Trophoblast cell (in vitro differentiated cells and primary cell): ENCODE measurements at regions not wholly inside any gene's neighbourhood (a gene's known extent, or its start where the extent isn't known, plus 50 kb on each side); places are given as distances from the start of the nearest gene placed in this dataset.

Experiments used
- DNase-seq, 2 donors: peaks; one replicate each; pipeline ENCODE4 v3.0.0-alpha.2; 2016
- H2AFZ ChIP-seq: 2 replicates; pipeline ENCODE4 v1.6.1; 2013; ENCODE audit warnings: low read length, moderate library complexity, mild to moderate bottlenecking; ENCODE audit not compliant: insufficient read depth, poor library complexity
- H2AK5ac ChIP-seq: 2 replicates; pipeline ENCODE4 v1.6.1; 2013; ENCODE audit warnings: mild to moderate bottlenecking, low read length
- H2BK120ac ChIP-seq: 2 replicates; pipeline ENCODE4 v1.6.1; 2013; ENCODE audit warnings: low read length, mild to moderate bottlenecking, moderate library complexity; ENCODE audit not compliant: insufficient read depth, poor library complexity
- H2BK12ac ChIP-seq: 2 replicates; pipeline ENCODE4 v1.6.1; 2013; ENCODE audit warnings: mild to moderate bottlenecking, low read length, moderate library complexity
- H2BK5ac ChIP-seq: 2 replicates; pipeline ENCODE4 v1.6.1; 2013; ENCODE audit warnings: low read length, low read depth, moderate library complexity, mild to moderate bottlenecking; ENCODE audit not compliant: poor library complexity
- H3K14ac ChIP-seq: 2 replicates; pipeline ENCODE4 v1.6.1; 2013; ENCODE audit warnings: mild to moderate bottlenecking, low read length
- H3K18ac ChIP-seq: 2 replicates; pipeline ENCODE4 v1.6.1; 2013; ENCODE audit warnings: mild to moderate bottlenecking, low read length
- H3K23ac ChIP-seq: 2 replicates; pipeline ENCODE4 v1.6.1; 2013; ENCODE audit warnings: low read length
- H3K27ac ChIP-seq: 2 replicates; pipeline ENCODE4 v1.5.1; 2013; ENCODE audit warnings: low read depth, mild to moderate bottlenecking, inconsistent platforms, low read length, moderate library complexity
- H3K27me3 ChIP-seq: 2 replicates; pipeline ENCODE4 v1.6.1; 2013; ENCODE audit warnings: inconsistent platforms, mild to moderate bottlenecking, low read length, moderate library complexity; ENCODE audit not compliant: insufficient read depth
- H3K36me3 ChIP-seq, 2 experiments: 1 replicate in 1 of 2; 2 replicates in 1 of 2; pipeline ENCODE4 v1.6.1; 2013; ENCODE audit warnings: low read length in 2 of 2, mild to moderate bottlenecking in 2 of 2, moderate library complexity in 1 of 2; ENCODE audit not compliant: insufficient read depth in 2 of 2, control insufficient read depth in 1 of 2
- H3K4ac ChIP-seq: 2 replicates; pipeline ENCODE4 v1.6.1; 2013; ENCODE audit warnings: low read depth, mild to moderate bottlenecking, low read length, moderate library complexity
- H3K4me1 ChIP-seq, 2 experiments: 1 replicate in 1 of 2; 2 replicates in 1 of 2; pipeline ENCODE4 v1.6.1; 2013; ENCODE audit warnings: low read length in 2 of 2, mild to moderate bottlenecking in 2 of 2, moderate library complexity in 1 of 2; ENCODE audit not compliant: insufficient read depth in 2 of 2, control insufficient read depth in 1 of 2
- H3K4me2 ChIP-seq: 2 replicates; pipeline ENCODE4 v1.6.1; 2013; ENCODE audit warnings: inconsistent platforms, mild to moderate bottlenecking, low read length, moderate library complexity
- H3K4me3 ChIP-seq: 2 replicates; pipeline ENCODE4 v1.5.1; 2013; ENCODE audit warnings: mild to moderate bottlenecking, low read depth, low read length, inconsistent platforms
- H3K79me1 ChIP-seq: one replicate; pipeline ENCODE4 v1.6.1; 2013; ENCODE audit warnings: low read length
- H3K79me2 ChIP-seq: 2 replicates; pipeline ENCODE4 v1.6.1; 2013; ENCODE audit warnings: low read length, mild to moderate bottlenecking; ENCODE audit not compliant: control insufficient read depth, insufficient read depth, poor library complexity
- H3K9ac ChIP-seq: 2 replicates; pipeline ENCODE4 v1.6.1; 2013; ENCODE audit warnings: mild to moderate bottlenecking, low read length
- H3K9me3 ChIP-seq: 2 replicates; pipeline ENCODE4 v1.6.1; 2013; ENCODE audit warnings: low read depth, mild to moderate bottlenecking, control low read depth, inconsistent platforms, low read length; ENCODE audit not compliant: insufficient read depth
- H4K12ac ChIP-seq: 2 replicates; pipeline ENCODE4 v1.6.1; 2013; ENCODE audit warnings: low read depth, mild to moderate bottlenecking, low read length, moderate library complexity
- H4K8ac ChIP-seq: 2 replicates; pipeline ENCODE4 v1.6.1; 2013; ENCODE audit warnings: low read depth, mild to moderate bottlenecking, low read length, moderate library complexity
- H4K91ac ChIP-seq: one replicate; pipeline ENCODE4 v1.6.1; 2013; ENCODE audit warnings: low read depth, mild to moderate bottlenecking, low read length, moderate library complexity
- WGBS: extraction: QIAGEN DNeasy Blood & Tissue Kit; methylation state at CpG from one replicate; pipeline ENCODE4 v1.1.7; 2013; ENCODE audit warnings: missing lambda C conversion rate; ENCODE audit not compliant: insufficient read length, insufficient coverage; ENCODE audit errors: extremely low coverage; 5-methylcytosine and 5-hydroxymethylcytosine counted together

GRCh38 chr7:52114056-52114455 is 797.4 kb upstream of the COBL start:
- no peak overlapping the region for H2BK5ac ChIP-seq
- H3K14ac ChIP-seq, result no peak overlapping the region
- no peaks in the 10 kb centered on the region for H3K79me1 ChIP-seq
- no peak overlapping the region for H2AFZ ChIP-seq
- H3K4me1 ChIP-seq, result no peaks in the 10 kb centered on the region
- no peak overlapping the region for H2BK120ac ChIP-seq
- no peaks in the 10 kb centered on the region for H3K9me3 ChIP-seq
- H3K79me2 ChIP-seq, result no peaks in the 10 kb centered on the region
- H3K36me3 ChIP-seq, result no peaks in the 10 kb centered on the region
- no peak overlapping the region for H3K18ac ChIP-seq
- H3K27ac ChIP-seq, result no peak overlapping the region
- no peak overlapping the region for H4K91ac ChIP-seq
- H3K4me3 ChIP-seq, result no peak overlapping the region
- no peak overlapping the region for H3K9ac ChIP-seq
- no peak overlapping the region for H3K23ac ChIP-seq
- no peak overlapping the region for H2BK12ac ChIP-seq
- H3K4ac ChIP-seq, result no peak overlapping the region
- no peak overlapping the region for H4K12ac ChIP-seq
- no peak overlapping the region for H4K8ac ChIP-seq
- no peak for DNase-seq
- no peak overlapping the region for H3K4me2 ChIP-seq
- no CpG with 5 or more reads among the region's 2 CpGs for WGBS
- H2AK5ac ChIP-seq, result no peak overlapping the region
- H3K27me3 ChIP-seq, result no peaks in the 10 kb centered on the region

DNA sequence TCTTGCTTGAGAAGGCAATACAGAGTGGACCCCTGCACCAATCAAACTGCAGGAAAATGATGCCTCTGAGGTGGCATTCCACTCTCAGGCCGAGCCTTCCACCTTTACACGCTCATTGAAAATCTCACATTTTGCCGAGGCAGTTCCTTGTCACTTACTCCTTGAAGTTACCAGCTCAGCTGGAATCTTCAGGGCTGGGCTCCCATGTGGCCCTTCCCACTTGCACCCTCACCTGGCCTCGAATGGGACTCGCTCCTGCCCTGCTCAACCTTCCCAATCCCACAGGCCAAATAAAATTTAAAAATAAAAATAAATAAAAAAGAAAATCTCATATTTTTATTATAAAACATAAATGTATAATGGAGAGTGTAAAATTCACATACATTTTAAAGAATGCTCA is 790.7 kb upstream of the COBL start:
- WGBS, result no CpG with 5 or more reads among the region's 5 CpGs
- Histone ChIP-seq H3K14ac (no peak overlapping the region), H3K4me1 (no peaks in the 10 kb centered on the region), H3K23ac (no peak overlapping the region), H4K91ac (no peak overlapping the region), H3K9me3 (no peaks in the 10 kb centered on the region), H3K4me3 (no peak overlapping the region), H3K4me2 (no peak overlapping the region), H3K18ac (no peak overlapping the region), H3K9ac (no peak overlapping the region), H3K36me3 (no peaks in the 10 kb centered on the region), H3K79me1 (no peaks in the 10 kb centered on the region), H2BK5ac (no peak overlapping the region), H3K4ac (no peak overlapping the region), H3K27ac (no peak overlapping the region), H4K8ac (no peak overlapping the region), H2BK120ac (no peak overlapping the region), H2BK12ac (no peak overlapping the region), H2AK5ac (no peak overlapping the region), H3K79me2 (no peaks in the 10 kb centered on the region), H4K12ac (no peak overlapping the region), H2AFZ (no peak overlapping the region), H3K27me3 (no peaks in the 10 kb centered on the region)
- no peak for DNase-seq

- Histone ChIP-seq H3K14ac (no peak overlapping the region), H2BK5ac (no peak overlapping the region), H3K79me1 (no peaks in the 10 kb centered on the region), H2AK5ac (no peak overlapping the region), H3K23ac (no peak overlapping the region), H2BK12ac (no peak overlapping the region), H3K18ac (no peak overlapping the region), H3K9ac (no peak overlapping the region), H3K4ac (no peak overlapping the region), H2BK120ac (no peak overlapping the region), H4K91ac (no peak overlapping the region), H3K4me2 (no peak overlapping the region), H4K12ac (no peak overlapping the region), H3K4me3 (no peak overlapping the region), H2AFZ (no peak overlapping the region), H3K27ac (no peak overlapping the region), H3K36me3 (no peaks in the 10 kb centered on the region), H4K8ac (no peak overlapping the region), H3K27me3 (no peaks in the 10 kb centered on the region), H3K4me1 (no peaks in the 10 kb centered on the region), H3K79me2 (no peaks in the 10 kb centered on the region), H3K9me3 (no peaks in the 10 kb centered on the region)
- DNase-seq, result no peak
- no CpG with 5 or more reads among the region's 1 CpG for WGBS
Measured at GRCh38 chr7:52095861-52096260, 779.3 kb upstream of the COBL start.

GRCh38 chr7:52091996-52092395 is 775.4 kb upstream of the COBL start:
- Histone ChIP-seq H4K12ac (no peak overlapping the region), H3K79me1 (no peaks in the 10 kb centered on the region), H3K9me3 (no peaks in the 10 kb centered on the region), H3K14ac (no peak overlapping the region), H4K91ac (no peak overlapping the region), H3K4ac (no peak overlapping the region), H2BK12ac (no peak overlapping the region), H2BK5ac (no peak overlapping the region), H3K4me1 (peaks cover 4 to 7% of the 10 kb centered on the region in 2 experiments), H3K4me2 (no peak overlapping the region), H3K27me3 (no peaks in the 10 kb centered on the region), H2BK120ac (no peak overlapping the region), H3K4me3 (no peak overlapping the region), H4K8ac (no peak overlapping the region), H3K18ac (no peak overlapping the region), H3K27ac (no peak overlapping the region), H3K23ac (no peak overlapping the region), H3K9ac (no peak overlapping the region), H3K79me2 (no peaks in the 10 kb centered on the region), H2AK5ac (no peak overlapping the region), H3K36me3 (no peaks in the 10 kb centered on the region), H2AFZ (no peak overlapping the region)
- no peak for DNase-seq
- 100% methylated on average over 1 of the region's 2 CpGs for WGBS
